Pancreas (tissue), 10 donors: ENCODE measurements at regions not wholly inside any gene's neighbourhood (a gene's known extent, or its start where the extent isn't known, plus 50 kb on each side); places are given as distances from the start of the nearest gene placed in this dataset.

Source experiments
- ATAC-seq, 4 donors: fragments of 200-7000 bp; cut with Tn5 transposase; one replicate each; pipeline versions ENCODE4 v1.8.0 to v1.9.1; 2020; ENCODE audit warnings: mild to moderate bottlenecking in 4 of 4, moderate library complexity in 4 of 4
- DNase-seq, 6 donors: peaks; one replicate each; pipeline ENCODE4 v3.0.0-alpha.2; 2020
- FAIRE-seq: peaks from 2 replicates; lab custom pipeline; 2012; peaks lifted over from hg19 to GRCh38; lab: Jason Lieb, UNC
- H3K27ac ChIP-seq, 4 donors: fragments of 200-600 bp; sonication (generic); 1 replicate in 3 of 4; 2 replicates in 1 of 4; pipeline versions ENCODE4 v1.5.0 to v1.8.0; 2020
- H3K27me3 ChIP-seq, 4 donors: fragments of 200-600 bp; one replicate each; pipeline ENCODE4 v1.8.0; 2021
- H3K36me3 ChIP-seq, 3 donors: fragments of 200-600 bp; sonication (generic) in 1 of 3; one replicate each; pipeline versions ENCODE4 v1.5.0 to v1.8.0; 2020 to 2021
- H3K4me1 ChIP-seq, 3 donors: fragments of 200-600 bp; one replicate each; pipeline ENCODE4 v1.8.0; 2021
- H3K4me3 ChIP-seq, 4 donors: fragments of 200-600 bp; sonication (generic) in 2 of 4; one replicate each; pipeline versions ENCODE4 v1.5.0 to v1.8.0; 2020 to 2021
- H3K9me3 ChIP-seq, 4 donors: fragments of 200-600 bp; one replicate each; pipeline ENCODE4 v1.8.0; 2021
- WGBS, 2 donors: extraction: QIAGEN DNeasy Blood & Tissue Kit; methylation state at CpG; one replicate each; pipeline ENCODE4 v1.1.7; 2013; 5-methylcytosine and 5-hydroxymethylcytosine counted together
- intact Hi-C, 3 donors: fragments of 100-400 bp; cut with DNase I; formaldehyde crosslinking; loops; one replicate each; pipeline versions ENCODE4 v1.11.1 to v1.14.2; 2022
- TF ChIP-seq, protein P1 (sequence below), 4 donors: fragments of 200-600 bp; sonication (generic) in 3 of 4; IDR thresholded peaks; one replicate each; pipeline versions ENCODE4 v1.5.0 to v1.8.0; 2021; ENCODE audit warnings: antibody characterized with exemption in 4 of 4
- donor health status: healthy with polysubstance abuse.
- donor health status: DM: no; HTN: no; CAD: no; lungs with moderate emphysema.
- donor health status: DM: no; HTN: no; CAD: no.
- donor health status: control.
- donor health status: control.
- donor health status: Bipolar disorder and iron deficiency.
- donor health status: DM: yes; HTN: yes; CAD: no.
- donor health status: DM: no; HTN: no; CAD: no.
- donor health status: DM: no; HTN: no; CAD: no.
- donor health status: DM: yes; HTN: yes; CAD: no.

DNA sequence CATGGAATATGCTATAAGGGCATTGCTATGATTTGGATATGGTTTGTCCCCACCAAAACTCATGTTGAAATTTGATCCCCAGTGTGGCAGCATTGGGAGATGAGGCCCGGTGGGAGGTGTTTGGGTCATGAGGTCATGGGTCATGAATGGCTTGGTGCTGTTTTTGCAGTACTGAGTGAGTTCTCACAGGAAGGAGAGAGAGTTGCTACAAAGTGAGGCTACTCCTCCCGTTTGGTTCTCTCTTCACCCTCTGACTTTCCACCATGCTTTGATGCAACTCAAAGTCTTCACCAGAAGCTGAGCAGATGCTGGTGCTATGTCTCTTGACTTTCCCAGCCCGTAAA, 388.1 kb upstream of the TMPO start:
- Histone ChIP-seq H3K27me3 (no peaks in the 10 kb centered on the region), H3K9me3 (no peaks in the 10 kb centered on the region), H3K4me3 (no peak overlapping the region), H3K27ac (no peak overlapping the region), H3K36me3 (no peaks in the 10 kb centered on the region), H3K4me1 (no peaks in the 10 kb centered on the region)
- DNase-seq (no peak), FAIRE-seq (no peak), ATAC-seq (no peak)
- WGBS, 2 donors: 42 to 50% methylated on average over 3 of the region's 3 CpGs
- intact Hi-C loops: no loop called here
- TF ChIP-seq, protein P1, sequence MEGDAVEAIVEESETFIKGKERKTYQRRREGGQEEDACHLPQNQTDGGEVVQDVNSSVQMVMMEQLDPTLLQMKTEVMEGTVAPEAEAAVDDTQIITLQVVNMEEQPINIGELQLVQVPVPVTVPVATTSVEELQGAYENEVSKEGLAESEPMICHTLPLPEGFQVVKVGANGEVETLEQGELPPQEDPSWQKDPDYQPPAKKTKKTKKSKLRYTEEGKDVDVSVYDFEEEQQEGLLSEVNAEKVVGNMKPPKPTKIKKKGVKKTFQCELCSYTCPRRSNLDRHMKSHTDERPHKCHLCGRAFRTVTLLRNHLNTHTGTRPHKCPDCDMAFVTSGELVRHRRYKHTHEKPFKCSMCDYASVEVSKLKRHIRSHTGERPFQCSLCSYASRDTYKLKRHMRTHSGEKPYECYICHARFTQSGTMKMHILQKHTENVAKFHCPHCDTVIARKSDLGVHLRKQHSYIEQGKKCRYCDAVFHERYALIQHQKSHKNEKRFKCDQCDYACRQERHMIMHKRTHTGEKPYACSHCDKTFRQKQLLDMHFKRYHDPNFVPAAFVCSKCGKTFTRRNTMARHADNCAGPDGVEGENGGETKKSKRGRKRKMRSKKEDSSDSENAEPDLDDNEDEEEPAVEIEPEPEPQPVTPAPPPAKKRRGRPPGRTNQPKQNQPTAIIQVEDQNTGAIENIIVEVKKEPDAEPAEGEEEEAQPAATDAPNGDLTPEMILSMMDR (IDR thresholded peaks at IDR 0.05): no peak

DNA sequence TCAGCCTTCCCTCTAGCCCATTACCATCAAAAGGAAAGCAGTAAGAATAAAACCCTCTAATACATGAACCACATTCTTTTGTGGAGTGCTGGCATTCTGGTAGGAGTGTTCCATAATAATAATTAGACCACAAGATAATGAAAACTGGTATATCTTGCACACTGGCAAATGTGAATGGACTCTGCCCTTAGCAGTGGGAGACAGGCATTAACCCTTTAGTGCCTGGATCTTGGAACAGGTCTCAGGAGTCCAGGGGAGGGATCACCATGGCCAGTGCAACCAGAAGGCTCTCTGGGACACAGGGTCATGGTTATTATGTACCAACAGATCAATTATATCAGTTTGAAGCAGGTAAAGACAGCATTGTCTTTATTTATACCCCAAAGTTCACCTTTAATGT, 387.5 kb upstream of the TMPO start:
- Histone ChIP-seq H3K27me3 (no peaks in the 10 kb centered on the region), H3K9me3 (no peaks in the 10 kb centered on the region), H3K27ac (no peak overlapping the region), H3K36me3 (no peaks in the 10 kb centered on the region), H3K4me1 (no peaks in the 10 kb centered on the region), H3K4me3 (no peak overlapping the region)
- intact Hi-C loops: no loop called here
- ATAC-seq (no peak), DNase-seq (no peak), FAIRE-seq (no peak)
- TF ChIP-seq, protein P1 (IDR thresholded peaks at IDR 0.05): no peak

DNA sequence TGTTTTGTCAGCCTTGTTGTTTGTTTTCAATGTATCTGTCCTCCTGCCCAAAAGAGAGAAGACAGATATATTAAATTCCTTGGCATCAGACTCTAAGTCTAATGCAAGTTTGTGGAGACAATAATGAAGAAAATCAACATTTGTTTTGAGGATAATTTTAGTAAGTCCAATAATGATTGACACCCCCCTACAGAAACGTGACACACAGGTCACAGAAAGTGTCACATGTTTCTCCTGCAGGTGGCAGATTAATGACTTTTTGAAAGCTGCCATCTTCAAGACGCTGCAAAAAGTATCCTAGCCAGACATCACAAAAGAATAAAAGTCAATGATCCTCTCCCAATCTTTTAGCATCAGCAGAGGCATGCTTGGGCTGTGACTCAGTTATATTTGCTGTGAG, 378.8 kb upstream of the TMPO start:
- no peaks in the 10 kb centered on the region for H3K36me3 ChIP-seq
- WGBS, 2 donors: 35 to 41% methylated on average over 2 of the region's 2 CpGs
- no peaks in the 10 kb centered on the region for H3K9me3 ChIP-seq
- intact Hi-C loops: no loop called here
- TF ChIP-seq, protein P1 (IDR thresholded peaks at IDR 0.05): no peak
- no peak for ATAC-seq
- no peak for DNase-seq
- no peak for FAIRE-seq
- no peaks in the 10 kb centered on the region for H3K4me1 ChIP-seq
- no peaks in the 10 kb centered on the region for H3K27me3 ChIP-seq
- no peak overlapping the region for H3K27ac ChIP-seq
- H3K4me3 ChIP-seq: no peak overlapping the region

DNA sequence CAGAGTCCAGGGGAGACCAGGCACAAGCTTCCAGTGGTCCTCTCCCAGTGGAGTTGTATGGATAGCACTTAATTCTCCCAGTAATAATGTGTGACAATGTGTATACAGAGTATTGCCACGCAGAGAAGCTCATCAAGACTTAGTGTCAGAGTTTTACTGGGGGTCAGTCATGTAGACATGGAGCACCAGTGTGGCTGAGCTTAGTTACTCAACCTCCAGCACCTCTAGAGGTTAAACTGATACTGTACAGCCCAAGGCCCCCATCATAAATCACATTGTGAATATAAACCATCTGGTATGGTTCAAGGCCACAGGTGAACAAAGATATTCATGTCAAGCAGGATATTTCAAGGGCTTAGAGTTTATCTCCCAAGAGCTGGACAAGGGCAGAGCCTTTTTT, 378.1 kb upstream of the TMPO start:
- TF ChIP-seq, protein P1 (IDR thresholded peaks at IDR 0.05): no peak
- H3K27me3 ChIP-seq: no peaks in the 10 kb centered on the region
- ATAC-seq (no peak), FAIRE-seq (no peak), DNase-seq (no peak)
- H3K36me3 ChIP-seq: no peaks in the 10 kb centered on the region
- no peak overlapping the region for H3K27ac ChIP-seq
- H3K4me1 ChIP-seq: no peaks in the 10 kb centered on the region
- no peak overlapping the region for H3K4me3 ChIP-seq
- WGBS, 2 donors: 47 to 77% methylated on average over 1 of the region's 1 CpG
- intact Hi-C loops: no loop called here
- no peaks in the 10 kb centered on the region for H3K9me3 ChIP-seq

DNA sequence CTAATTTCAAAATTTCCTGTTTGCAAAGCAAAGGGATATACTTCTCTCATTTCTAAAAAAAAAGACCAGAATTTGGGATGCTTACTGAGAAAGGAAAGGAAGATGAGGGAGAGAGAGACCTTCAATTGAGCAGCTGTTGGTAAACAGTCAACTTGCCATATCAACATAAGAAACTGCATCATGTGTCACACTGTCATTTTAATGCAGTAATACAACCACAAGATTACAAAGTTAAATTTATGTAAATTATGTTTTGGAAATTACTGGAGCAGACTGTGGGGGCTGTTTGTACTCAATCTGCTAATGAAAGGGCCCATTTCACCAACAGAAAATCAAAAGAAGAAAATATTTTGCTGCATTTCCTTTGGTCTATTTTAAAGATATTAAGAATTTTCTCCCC, 370.4 kb upstream of the TMPO start:
- ATAC-seq (no peak), DNase-seq (no peak), FAIRE-seq (no peak)
- no peaks in the 10 kb centered on the region for H3K27me3 ChIP-seq
- TF ChIP-seq, protein P1 (IDR thresholded peaks at IDR 0.05): no peak
- H3K9me3 ChIP-seq: no peaks in the 10 kb centered on the region
- H3K4me3 ChIP-seq: no peak overlapping the region
- intact Hi-C loops: no loop called here
- H3K4me1 ChIP-seq: no peaks in the 10 kb centered on the region
- H3K27ac ChIP-seq: no peak overlapping the region
- no peaks in the 10 kb centered on the region for H3K36me3 ChIP-seq
